PC-9 (cell line): ENCODE measurements at regions not wholly inside any gene's neighbourhood (a gene's known extent, or its start where the extent isn't known, plus 50 kb on each side); places are given as distances from the start of the nearest gene placed in this dataset.

Experiments used
- BruUV-seq: library from RNA; stranded (reverse); fragments of 400-500 nt; replicated peaks from 2 replicates; lab custom pipeline; 2021; lab: Mats Ljungman, UMichigan
- CTCF ChIA-PET: fragments of 300-600 bp; sonication (Branson Sonifier 250); formaldehyde crosslinking; loops from one replicate; lab custom pipeline; 2022; ENCODE audit warnings: antibody characterized with exemption; lab: Charles Lee
- POLR2A ChIA-PET: fragments of 300-600 bp; sonication (Branson Sonifier 250); formaldehyde crosslinking; loops from one replicate; lab custom pipeline; 2022; ENCODE audit warnings: antibody characterized with exemption; ENCODE audit not compliant: unreplicated experiment; lab: Charles Lee
- DNase-seq, 2 experiments: peaks; one replicate each; pipeline versions ENCODE4 v3.0.0 to v3.0.0-alpha.2; 2015 to 2022; ENCODE audit warnings: mixed read lengths in 1 of 2
- H2AFZ ChIP-seq: fragments of 200-600 bp; sonication (generic); 2 replicates; pipeline ENCODE4 v1.8.1; 2017; ENCODE audit warnings: antibody characterized with exemption
- H3F3A ChIP-seq: fragments of 200-600 bp; sonication (generic); 2 replicates; pipeline ENCODE4 v1.8.1; 2017; ENCODE audit warnings: antibody characterized with exemption, mild to moderate bottlenecking, low read depth; ENCODE audit not compliant: insufficient read depth
- H3K27ac ChIP-seq: fragments of 200-600 bp; sonication (generic); 2 replicates; pipeline ENCODE4 v1.6.1; 2016; ENCODE audit warnings: mixed run types
- H3K27me3 ChIP-seq: fragments of 200-600 bp; sonication (generic); 2 replicates; pipeline ENCODE4 v1.6.1; 2016; ENCODE audit warnings: low read depth, mixed run types; ENCODE audit not compliant: insufficient read depth
- H3K36me3 ChIP-seq: fragments of 200-600 bp; sonication (generic); 2 replicates; pipeline ENCODE4 v1.6.1; 2016; ENCODE audit warnings: low read depth, mixed run types
- H3K4me1 ChIP-seq: fragments of 200-600 bp; sonication (generic); replicated peaks from 2 replicates; pipeline ENCODE4 v1.6.1; 2016; ENCODE audit warnings: mixed run types; ENCODE audit not compliant: insufficient read depth
- H3K4me2 ChIP-seq: fragments of 200-600 bp; sonication (generic); 2 replicates; pipeline ENCODE4 v1.6.1; 2017; ENCODE audit warnings: mixed run types
- H3K4me3 ChIP-seq: fragments of 200-600 bp; sonication (generic); 2 replicates; pipeline ENCODE4 v1.6.1; 2016; ENCODE audit warnings: mixed run types
- H3K79me2 ChIP-seq: fragments of 200-600 bp; sonication (generic); 2 replicates; pipeline ENCODE4 v1.6.1; 2017; ENCODE audit warnings: low read depth, mixed run types
- H3K9me2 ChIP-seq: fragments of 200-600 bp; sonication (generic); 2 replicates; pipeline ENCODE4 v1.8.1; 2017; ENCODE audit warnings: mild to moderate bottlenecking; ENCODE audit not compliant: insufficient read depth
- H3K9me3 ChIP-seq: fragments of 200-600 bp; sonication (generic); 2 replicates; pipeline ENCODE4 v1.8.1; 2016; ENCODE audit warnings: low read depth; ENCODE audit not compliant: insufficient read depth
- H4K20me1 ChIP-seq: fragments of 200-600 bp; sonication (generic); 2 replicates; pipeline ENCODE4 v1.8.1; 2017; ENCODE audit not compliant: insufficient read depth
- CTCF ChIP-seq: fragments of 200-600 bp; sonication (generic); conservative IDR thresholded peaks from 2 replicates; pipeline ENCODE4 v1.6.1; 2017; ENCODE audit warnings: mixed run types, antibody characterized with exemption, mild to moderate bottlenecking, moderate library complexity
- EZH2 ChIP-seq: fragments of 200-600 bp; sonication (generic); IDR thresholded peaks from 2 replicates; pipeline ENCODE4 v1.8.0; 2017; ENCODE audit warnings: antibody characterized with exemption, low read depth
- intact Hi-C: fragments of 100-400 bp; cut with micrococcal nuclease; formaldehyde crosslinking; loops from one replicate; pipeline ENCODE4 v1.10.0; 2022; ENCODE audit not compliant: unreplicated experiment

DNA sequence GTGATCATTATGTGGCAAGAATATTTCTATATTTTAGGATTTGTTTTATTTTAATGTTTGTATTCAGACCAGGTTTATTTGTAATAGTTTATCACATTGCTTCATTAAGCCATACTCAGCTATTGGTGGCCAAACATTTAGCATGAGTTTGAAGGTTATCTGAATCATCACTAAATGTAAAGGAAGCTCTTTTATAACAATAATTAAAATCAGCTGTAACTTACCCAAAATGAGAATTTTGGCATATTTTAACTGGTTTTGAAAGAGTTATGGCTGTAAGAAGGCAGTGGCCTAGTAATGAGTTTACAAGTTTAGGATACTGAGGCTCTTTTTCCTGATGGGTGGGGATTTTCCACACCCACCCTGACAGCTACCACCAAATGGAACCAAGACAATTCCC, 177.8 kb downstream of the EN1 start:
- POLR2A ChIA-PET: no interaction called here
- peak overlapping the region; percentile 72 for H3K27ac ChIP-seq
- no peaks in the 10 kb centered on the region for H3K9me3 ChIP-seq
- no peaks in the 10 kb centered on the region for H3K79me2 ChIP-seq
- no peaks in the 10 kb centered on the region for H3K36me3 ChIP-seq
- no peaks in the 10 kb centered on the region for H3K9me2 ChIP-seq
- H2AFZ ChIP-seq: no peak overlapping the region
- H3K27me3 ChIP-seq: no peaks in the 10 kb centered on the region
- H3K4me3 ChIP-seq: peak overlapping the region; percentile 32; the same call in 1 of the 2 replicates
- no peak for TF ChIP-seq EZH2
- intact Hi-C loops: no loop called here
- H3K4me2 ChIP-seq: peak overlapping the region; percentile 67
- CTCF ChIA-PET: no interaction called here
- no peak for DNase-seq
- no TSS peak for BruUV-seq
- H3F3A ChIP-seq: peaks cover 28% of the 10 kb centered on the region
- no peaks in the 10 kb centered on the region for H4K20me1 ChIP-seq
- H3K4me1 ChIP-seq: peaks cover 46% of the 10 kb centered on the region

DNA sequence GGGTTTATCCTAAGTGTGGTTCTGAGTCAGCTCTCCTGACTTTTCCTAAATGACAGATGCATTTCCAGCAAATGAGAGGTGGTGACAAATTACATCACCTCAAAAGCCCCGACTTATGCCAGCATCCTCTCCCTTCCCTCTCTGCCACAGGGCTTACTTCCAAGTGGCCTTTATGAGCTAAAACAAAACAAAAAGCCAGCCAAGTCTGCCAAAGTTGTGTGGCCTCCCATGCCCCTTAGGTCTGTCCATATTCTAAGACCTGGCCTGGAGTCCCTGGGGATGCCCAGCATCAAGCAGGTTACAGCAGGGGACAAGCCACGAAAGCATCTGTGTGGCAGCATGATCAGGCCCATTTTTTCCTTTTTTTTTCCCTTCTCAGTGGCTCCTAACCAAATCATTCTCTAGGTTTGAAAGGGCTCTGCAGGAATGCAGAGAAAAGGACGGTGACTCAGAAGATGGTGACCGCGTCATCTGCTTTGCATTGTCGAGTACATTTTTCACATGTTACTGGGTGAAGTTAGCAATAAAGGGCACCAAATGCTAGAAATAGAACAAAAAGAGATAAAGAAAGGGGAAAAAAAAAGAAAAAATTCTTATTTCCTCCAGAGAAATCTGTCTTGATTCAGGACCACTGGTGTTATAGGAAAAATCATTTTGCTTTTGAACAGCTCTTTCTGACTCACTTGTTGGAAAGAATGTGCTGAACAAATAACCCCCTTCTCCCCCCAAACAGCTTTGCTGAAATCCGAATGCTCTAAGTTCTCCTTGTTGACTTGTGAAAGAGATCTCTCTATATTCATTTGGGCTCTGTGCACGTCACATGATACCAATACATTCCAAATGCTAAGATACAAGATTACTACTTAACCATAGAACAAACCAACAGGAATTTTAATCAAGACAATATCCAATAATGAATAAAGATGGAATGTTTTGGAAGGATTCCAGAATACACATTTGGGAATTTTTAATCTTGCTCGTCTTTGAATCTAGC, 178.7 kb downstream of the EN1 start:
- peak overlapping the region; percentile 67 for H3K4me2 ChIP-seq
- H2AFZ ChIP-seq: peak overlapping the region; percentile 61; the same call in 1 of the 2 replicates
- peaks cover 46% of the 10 kb centered on the region for H3K4me1 ChIP-seq
- H3K27me3 ChIP-seq: no peaks in the 10 kb centered on the region
- no peaks in the 10 kb centered on the region for H4K20me1 ChIP-seq
- CTCF ChIA-PET: no interaction called here
- H3K36me3 ChIP-seq: no peaks in the 10 kb centered on the region
- TF ChIP-seq EZH2: no peak
- TF ChIP-seq CTCF: no peak
- POLR2A ChIA-PET: no interaction called here
- peak overlapping the region; percentile 32; the same call in 1 of the 2 replicates for H3K4me3 ChIP-seq
- intact Hi-C loops: no loop called here
- H3K27ac ChIP-seq: peak overlapping the region; percentile 72
- DNase-seq: peak; percentile 8 to 82
- no peaks in the 10 kb centered on the region for H3K9me2 ChIP-seq
- peaks cover 28% of the 10 kb centered on the region for H3F3A ChIP-seq
- H3K9me3 ChIP-seq: no peaks in the 10 kb centered on the region
- BruUV-seq: no TSS peak
- H3K79me2 ChIP-seq: no peaks in the 10 kb centered on the region

DNA sequence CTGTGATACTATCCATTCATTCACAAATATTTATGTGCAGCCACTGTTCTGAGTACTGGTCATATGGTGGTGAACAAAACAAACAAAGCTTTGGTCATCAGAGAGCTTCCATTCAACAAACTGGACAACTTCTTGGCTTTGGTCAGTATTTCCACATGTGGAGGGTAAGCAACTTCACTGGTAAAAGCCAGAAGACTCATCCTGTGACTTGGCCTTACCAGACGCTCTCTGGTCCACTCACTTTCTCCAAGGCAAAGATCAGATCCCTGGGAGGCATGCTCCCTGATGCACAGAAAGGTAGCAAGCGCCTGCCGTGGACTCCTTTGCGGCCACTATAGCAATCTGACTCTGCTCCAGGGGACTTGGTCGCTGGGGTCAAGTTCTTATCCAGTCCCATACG, 179.5 kb downstream of the EN1 start:
- H3K79me2 ChIP-seq: no peaks in the 10 kb centered on the region
- no peaks in the 10 kb centered on the region for H3K36me3 ChIP-seq
- no peaks in the 10 kb centered on the region for H3K27me3 ChIP-seq
- H2AFZ ChIP-seq: no peak overlapping the region
- no peaks in the 10 kb centered on the region for H3K9me2 ChIP-seq
- H4K20me1 ChIP-seq: no peaks in the 10 kb centered on the region
- no peak overlapping the region; the same call in 1 of the 2 replicates for H3K4me3 ChIP-seq
- peak overlapping the region; percentile 72 for H3K27ac ChIP-seq
- intact Hi-C loops: no loop called here
- BruUV-seq: no TSS peak
- DNase-seq: no peak
- ChIA-PET POLR2A (no interaction called here), CTCF (no interaction called here)
- peak overlapping the region; percentile 67 for H3K4me2 ChIP-seq
- H3K4me1 ChIP-seq: peaks cover 40% of the 10 kb centered on the region
- H3F3A ChIP-seq: peaks cover 28% of the 10 kb centered on the region
- no peaks in the 10 kb centered on the region for H3K9me3 ChIP-seq
- no peak for TF ChIP-seq EZH2
- no peak for TF ChIP-seq CTCF
